ENCODE measurements at regions not wholly inside any gene's neighbourhood (a gene's known extent, or its start where the extent isn't known, plus 50 kb on each side); places are given as distances from the start of the nearest gene placed in this dataset.
"Not testable (repeated sequence)": the region's sequence is repeated elsewhere in the genome, so short reads cannot be mapped to it uniquely, and the experiment has no call there.

- TF ChIP-seq CTCF (IDR thresholded peaks at IDR 0.05) (no peak), ZFX (IDR thresholded peaks at IDR 0.05; ENCODE audit: borderline replicate concordance) (no peak)
These were observed 116.5 kb upstream of the NETO1 start for GRCh38 chr18:72984290-72984689.

GRCh38 chr18:72973841-72974240 lies 106.1 kb upstream of the NETO1 start:
- TF ChIP-seq CTCF (IDR thresholded peaks at IDR 0.05) (no peak), ZFX (IDR thresholded peaks at IDR 0.05; ENCODE audit: borderline replicate concordance) (no peak)
- no peak overlapping the region for H3K27ac ChIP-seq

More at GRCh38 chr18:72984290-72984689, 116.5 kb upstream of the NETO1 start:
- no peak overlapping the region for H3K27ac ChIP-seq

- H3K27ac ChIP-seq, result peak overlapping the region; percentile 56
- TF ChIP-seq CTCF (IDR thresholded peaks at IDR 0.05) (no peak), ZFX (IDR thresholded peaks at IDR 0.05; ENCODE audit: borderline replicate concordance) (no peak)
These were observed 97.8 kb upstream of the NETO1 start for GRCh38 chr18:72965616-72966015.

- not testable (repeated sequence) for H3K27ac ChIP-seq
These were observed 90.4 kb upstream of the NETO1 start for GRCh38 chr18:72958195-72958594.

GRCh38 chr18:72948439-72948838 lies 80.7 kb upstream of the NETO1 start:
- no peak overlapping the region for H3K27ac ChIP-seq
- TF ChIP-seq CTCF (IDR thresholded peaks at IDR 0.05) (no peak), ZFX (IDR thresholded peaks at IDR 0.05; ENCODE audit: borderline replicate concordance) (no peak)

GRCh38 chr18:72942766-72943165 lies 75.0 kb upstream of the NETO1 start:
- H3K27ac ChIP-seq, result no peak overlapping the region
- TF ChIP-seq ZFX (IDR thresholded peaks at IDR 0.05; ENCODE audit: borderline replicate concordance), result no peak
- no peak for TF ChIP-seq CTCF (IDR thresholded peaks at IDR 0.05)

GRCh38 chr18:72940986-72941385 lies 73.2 kb upstream of the NETO1 start:
- TF ChIP-seq ZFX (IDR thresholded peaks at IDR 0.05; ENCODE audit: borderline replicate concordance) (no peak), CTCF (IDR thresholded peaks at IDR 0.05) (no peak)
- H3K27ac ChIP-seq, result no peak overlapping the region

GRCh38 chr18:72940509-72940908 lies 72.7 kb upstream of the NETO1 start:
- H3K27ac ChIP-seq, result no peak overlapping the region
- TF ChIP-seq CTCF (IDR thresholded peaks at IDR 0.05) (no peak), ZFX (IDR thresholded peaks at IDR 0.05; ENCODE audit: borderline replicate concordance) (no peak)

All from 22Rv1 (cell line).